Stimulated activated CD4-positive, alpha-beta T cell treated with anti-CD3 and anti-CD28 coated beads, Interleukin-15, amount 100 ng/mL, for 1 hour (primary cell): ENCODE measurements at regions not wholly inside any gene's neighbourhood (a gene's known extent, or its start where the extent isn't known, plus 50 kb on each side); places are given as distances from the start of the nearest gene placed in this dataset.

Experiments
- DNase-seq, 2 donors: peaks; one replicate each; pipeline ENCODE4 v3.0.0-alpha.2; 2020; ENCODE audit warnings: low read depth in 1 of 2, low spot score in 1 of 2

GRCh38 chr22:48840112-48840949 lies 987.3 kb downstream of the BRD1 start:
- no peak for DNase-seq

- DNase-seq, result no peak
These were observed 988.6 kb downstream of the BRD1 start for GRCh38 chr22:48838846-48839730.

GRCh38 chr22:48838376-48838775 lies 989.3 kb downstream of the BRD1 start:
- no peak for DNase-seq

- DNase-seq, result no peak
These were observed 990.2 kb downstream of the BRD1 start for GRCh38 chr22:48837341-48837935.

GRCh38 chr22:48836673-48837340 lies 990.9 kb downstream of the BRD1 start:
- DNase-seq, result no peak

GRCh38 chr22:48835857-48836672 lies 991.6 kb downstream of the BRD1 start:
- no peak for DNase-seq

GRCh38 chr22:48835364-48835763 lies 992.3 kb downstream of the BRD1 start:
- no peak for DNase-seq

- no peak for DNase-seq
These were observed 993.3 kb downstream of the BRD1 start for GRCh38 chr22:48834404-48834803.

GRCh38 chr22:48832592-48832991 lies 995.1 kb downstream of the BRD1 start:
- no peak for DNase-seq

- no peak for DNase-seq
These were observed 997.8 kb downstream of the BRD1 start for GRCh38 chr22:48829908-48830307.

GRCh38 chr22:48828688-48829087 lies 999.0 kb downstream of the BRD1 start:
- DNase-seq, result no peak

GRCh38 chr22:48827904-48828555 lies 999.6 kb downstream of the BRD1 start:
- no peak for DNase-seq

- no peak for DNase-seq
These were observed 1000.3 kb downstream of the BRD1 start for GRCh38 chr22:48827268-48827846.

GRCh38 chr22:48826546-48826945 lies 1001.1 kb downstream of the BRD1 start:
- no peak for DNase-seq

GRCh38 chr22:48825802-48826520 lies 1001.7 kb downstream of the BRD1 start:
- no peak for DNase-seq

- no peak for DNase-seq
These were observed 1002.7 kb downstream of the BRD1 start for GRCh38 chr22:48824712-48825651.

GRCh38 chr22:48823941-48824340 lies 1003.7 kb downstream of the BRD1 start:
- no peak for DNase-seq
